Osteoblast (primary cell): ENCODE measurements at regions not wholly inside any gene's neighbourhood (a gene's known extent, or its start where the extent isn't known, plus 50 kb on each side); places are given as distances from the start of the nearest gene placed in this dataset.

Experiments used
- DNase-seq: peaks from one replicate; pipeline ENCODE4 v3.0.0; 2011; ENCODE audit warnings: low spot score, mixed read lengths; ENCODE audit not compliant: insufficient read length; ENCODE audit errors: missing footprints
- H2AFZ ChIP-seq: 2 replicates; pipeline ENCODE4 v1.6.0; 2011; ENCODE audit warnings: mild to moderate bottlenecking, low read length
- H3K27ac ChIP-seq: 2 replicates; pipeline ENCODE4 v1.5.1; 2011; ENCODE audit warnings: mild to moderate bottlenecking, low read depth, low read length, moderate library complexity
- H3K27me3 ChIP-seq: 2 replicates; pipeline ENCODE4 v1.6.0; 2012; ENCODE audit warnings: mild to moderate bottlenecking, control low read depth, inconsistent platforms, low read length, moderate library complexity; ENCODE audit not compliant: insufficient read depth
- H3K36me3 ChIP-seq: 2 replicates; pipeline ENCODE4 v1.5.1; 2011; ENCODE audit warnings: mild to moderate bottlenecking, low read length, control low read depth, moderate library complexity; ENCODE audit not compliant: insufficient read depth
- H3K4me1 ChIP-seq: 2 replicates; pipeline ENCODE4 v1.5.1; 2011; ENCODE audit warnings: mild to moderate bottlenecking, low read length, control low read depth, moderate library complexity; ENCODE audit not compliant: insufficient read depth
- H3K4me2 ChIP-seq: 2 replicates; pipeline ENCODE4 v1.6.0; 2011; ENCODE audit warnings: mild to moderate bottlenecking, low read length; ENCODE audit not compliant: insufficient read depth
- H3K4me3 ChIP-seq: fragments of 200-600 bp; sonication (generic); 3 replicates; pipeline ENCODE4 v1.5.1; 2012; ENCODE audit warnings: mild to moderate bottlenecking, low read length, inconsistent platforms; ENCODE audit not compliant: insufficient read depth
- H3K79me2 ChIP-seq: 2 replicates; pipeline ENCODE4 v1.6.0; 2012; ENCODE audit warnings: mild to moderate bottlenecking, low read length, control low read depth, inconsistent platforms; ENCODE audit not compliant: insufficient read depth
- H3K9me3 ChIP-seq: 2 replicates; pipeline ENCODE4 v1.5.1; 2011; ENCODE audit warnings: low read depth, low read length, control low read depth
- H4K20me1 ChIP-seq: 2 replicates; pipeline ENCODE4 v1.6.0; 2012; ENCODE audit warnings: mild to moderate bottlenecking, low read length, control low read depth; ENCODE audit not compliant: insufficient read depth
- CTCF ChIP-seq: IDR thresholded peaks from 2 replicates; pipeline ENCODE4 v1.5.1; 2011; ENCODE audit warnings: mild to moderate bottlenecking, low read depth, low read length, moderate library complexity; ENCODE audit errors: extremely low read depth

- no peak overlapping the region for H2AFZ ChIP-seq
- H3K79me2 ChIP-seq, result no peaks in the 10 kb centered on the region
- H3K4me3 ChIP-seq, result no peak overlapping the region
- no peaks in the 10 kb centered on the region for H4K20me1 ChIP-seq
- no peak for TF ChIP-seq CTCF
- no peak for DNase-seq
- H3K4me2 ChIP-seq, result no peak overlapping the region
- H3K27ac ChIP-seq, result no peak overlapping the region
- peaks cover 5% of the 10 kb centered on the region for H3K9me3 ChIP-seq
- H3K27me3 ChIP-seq, result no peaks in the 10 kb centered on the region
- H3K36me3 ChIP-seq, result no peaks in the 10 kb centered on the region
- no peaks in the 10 kb centered on the region for H3K4me1 ChIP-seq
These were observed 1475.2 kb downstream of the TBC1D22A start for GRCh38 chr22:48237466-48238283.

DNA sequence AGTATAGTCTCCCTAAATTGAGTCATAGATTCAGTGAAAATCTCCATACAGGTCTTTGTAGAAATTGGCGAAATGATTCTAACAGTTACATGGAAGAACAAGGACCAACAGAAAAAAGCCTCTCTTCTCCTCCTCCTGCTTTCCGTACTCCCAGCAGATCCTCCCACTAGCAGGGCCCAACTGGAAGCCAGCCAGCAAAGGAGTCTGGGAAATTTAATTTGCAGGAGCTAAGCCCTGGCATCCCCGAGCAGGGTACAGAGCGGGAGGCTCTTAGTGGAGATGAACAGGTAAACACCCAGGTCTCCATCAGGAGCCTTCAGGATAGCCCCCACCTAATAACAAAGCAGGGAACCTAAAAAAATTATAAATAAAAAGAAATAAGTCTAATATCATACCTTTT is 1473.8 kb downstream of the TBC1D22A start:
- Histone ChIP-seq H2AFZ (no peak overlapping the region), H3K36me3 (no peaks in the 10 kb centered on the region), H3K4me3 (no peak overlapping the region), H3K4me2 (no peak overlapping the region), H3K79me2 (no peaks in the 10 kb centered on the region), H3K27me3 (no peaks in the 10 kb centered on the region), H3K9me3 (peaks cover 5% of the 10 kb centered on the region), H3K4me1 (no peaks in the 10 kb centered on the region), H4K20me1 (no peaks in the 10 kb centered on the region), H3K27ac (no peak overlapping the region)
- no peak for TF ChIP-seq CTCF
- DNase-seq, result no peak

DNA sequence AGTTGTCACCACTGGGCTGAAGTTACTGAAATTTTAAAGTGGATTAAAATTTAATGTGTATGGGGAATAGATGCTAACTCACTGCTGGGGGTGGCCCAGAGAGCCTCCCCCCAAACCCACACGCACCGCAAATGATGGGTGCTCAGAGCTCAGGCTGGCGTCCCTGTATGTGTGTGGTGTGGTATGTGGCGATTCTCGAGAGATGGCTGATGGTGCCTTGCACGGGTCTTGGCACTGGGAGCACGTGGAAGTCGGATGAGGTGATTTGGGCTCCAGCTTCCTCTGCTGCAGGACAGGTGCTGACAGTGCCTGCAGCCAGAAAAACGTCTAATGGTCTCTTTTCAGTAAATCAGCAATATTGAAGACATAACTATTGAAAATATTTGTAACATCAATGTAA is 1473.3 kb downstream of the TBC1D22A start:
- no peak overlapping the region for H3K4me2 ChIP-seq
- H3K4me3 ChIP-seq, result no peak overlapping the region
- no peaks in the 10 kb centered on the region for H3K79me2 ChIP-seq
- H3K4me1 ChIP-seq, result no peaks in the 10 kb centered on the region
- H2AFZ ChIP-seq, result no peak overlapping the region
- H4K20me1 ChIP-seq, result no peaks in the 10 kb centered on the region
- no peak for DNase-seq
- H3K36me3 ChIP-seq, result no peaks in the 10 kb centered on the region
- H3K27me3 ChIP-seq, result no peaks in the 10 kb centered on the region
- peaks cover 5% of the 10 kb centered on the region for H3K9me3 ChIP-seq
- no peak overlapping the region for H3K27ac ChIP-seq
- TF ChIP-seq CTCF, result no peak

DNA sequence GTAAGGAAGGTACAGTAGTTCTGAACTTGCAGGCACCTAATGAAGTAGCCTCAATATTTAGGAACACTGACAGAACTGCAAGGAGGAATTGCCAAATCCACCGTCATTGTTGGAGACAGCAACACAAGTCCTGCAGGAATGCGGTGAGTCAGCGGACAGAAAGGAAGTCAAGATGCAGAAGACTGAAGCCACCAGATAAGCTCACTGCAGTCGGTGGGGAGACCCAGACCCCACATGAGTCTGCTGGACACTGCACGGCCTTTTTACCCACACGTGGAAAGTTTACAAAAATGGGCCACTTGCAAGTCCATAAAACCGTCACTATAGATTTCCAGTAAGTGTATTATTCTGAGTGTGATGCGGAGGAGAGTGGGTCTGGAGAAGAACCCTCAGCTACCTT is 1471.6 kb downstream of the TBC1D22A start:
- Histone ChIP-seq H3K4me3 (no peak overlapping the region), H3K4me1 (no peaks in the 10 kb centered on the region), H3K27ac (no peak overlapping the region), H3K27me3 (no peaks in the 10 kb centered on the region), H3K9me3 (peaks cover 9% of the 10 kb centered on the region), H3K36me3 (no peaks in the 10 kb centered on the region), H3K4me2 (no peak overlapping the region), H2AFZ (no peak overlapping the region), H3K79me2 (no peaks in the 10 kb centered on the region), H4K20me1 (no peaks in the 10 kb centered on the region)
- DNase-seq, result no peak
- TF ChIP-seq CTCF, result no peak
